ENCODE measurements at regions not wholly inside any gene's neighbourhood (a gene's known extent, or its start where the extent isn't known, plus 50 kb on each side); places are given as distances from the start of the nearest gene placed in this dataset.

DNA sequence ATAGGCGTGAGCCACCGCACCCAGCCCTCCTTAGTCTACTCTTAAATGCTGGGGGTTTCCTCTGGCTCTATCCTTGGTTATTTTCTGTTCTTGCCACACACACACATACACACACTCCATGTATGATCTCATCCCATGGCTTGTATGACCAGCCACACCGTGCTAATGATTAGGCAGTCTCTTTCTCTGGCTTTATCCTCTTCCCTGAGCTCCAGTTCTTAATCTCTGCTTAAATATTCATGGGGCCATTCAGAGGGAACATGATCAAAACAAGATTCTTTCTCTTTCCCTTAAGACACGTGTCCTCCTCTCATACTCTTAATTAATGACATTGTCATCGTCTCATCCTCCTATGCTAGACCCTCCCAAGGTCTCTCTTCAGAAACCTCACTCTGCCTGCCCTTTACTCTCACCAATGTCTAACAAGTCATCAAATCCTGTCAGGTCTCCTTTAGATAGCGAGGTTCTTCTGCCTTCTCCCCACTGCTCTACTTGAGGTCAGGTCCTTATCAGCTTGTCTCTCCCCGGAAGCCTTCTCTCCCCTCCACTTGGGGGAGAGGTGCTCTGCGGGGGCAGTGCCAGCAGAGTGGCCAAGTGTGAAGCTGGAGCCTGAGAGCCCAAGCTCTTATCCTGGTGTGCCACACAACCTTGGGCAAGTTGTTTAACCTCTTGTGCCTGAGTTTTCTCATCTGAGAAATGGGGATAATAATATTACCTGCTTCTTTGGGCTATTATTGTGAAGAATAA, 83.0 kb upstream of the GNG12 start (continued):
- TF ChIP-seq, protein P1, sequence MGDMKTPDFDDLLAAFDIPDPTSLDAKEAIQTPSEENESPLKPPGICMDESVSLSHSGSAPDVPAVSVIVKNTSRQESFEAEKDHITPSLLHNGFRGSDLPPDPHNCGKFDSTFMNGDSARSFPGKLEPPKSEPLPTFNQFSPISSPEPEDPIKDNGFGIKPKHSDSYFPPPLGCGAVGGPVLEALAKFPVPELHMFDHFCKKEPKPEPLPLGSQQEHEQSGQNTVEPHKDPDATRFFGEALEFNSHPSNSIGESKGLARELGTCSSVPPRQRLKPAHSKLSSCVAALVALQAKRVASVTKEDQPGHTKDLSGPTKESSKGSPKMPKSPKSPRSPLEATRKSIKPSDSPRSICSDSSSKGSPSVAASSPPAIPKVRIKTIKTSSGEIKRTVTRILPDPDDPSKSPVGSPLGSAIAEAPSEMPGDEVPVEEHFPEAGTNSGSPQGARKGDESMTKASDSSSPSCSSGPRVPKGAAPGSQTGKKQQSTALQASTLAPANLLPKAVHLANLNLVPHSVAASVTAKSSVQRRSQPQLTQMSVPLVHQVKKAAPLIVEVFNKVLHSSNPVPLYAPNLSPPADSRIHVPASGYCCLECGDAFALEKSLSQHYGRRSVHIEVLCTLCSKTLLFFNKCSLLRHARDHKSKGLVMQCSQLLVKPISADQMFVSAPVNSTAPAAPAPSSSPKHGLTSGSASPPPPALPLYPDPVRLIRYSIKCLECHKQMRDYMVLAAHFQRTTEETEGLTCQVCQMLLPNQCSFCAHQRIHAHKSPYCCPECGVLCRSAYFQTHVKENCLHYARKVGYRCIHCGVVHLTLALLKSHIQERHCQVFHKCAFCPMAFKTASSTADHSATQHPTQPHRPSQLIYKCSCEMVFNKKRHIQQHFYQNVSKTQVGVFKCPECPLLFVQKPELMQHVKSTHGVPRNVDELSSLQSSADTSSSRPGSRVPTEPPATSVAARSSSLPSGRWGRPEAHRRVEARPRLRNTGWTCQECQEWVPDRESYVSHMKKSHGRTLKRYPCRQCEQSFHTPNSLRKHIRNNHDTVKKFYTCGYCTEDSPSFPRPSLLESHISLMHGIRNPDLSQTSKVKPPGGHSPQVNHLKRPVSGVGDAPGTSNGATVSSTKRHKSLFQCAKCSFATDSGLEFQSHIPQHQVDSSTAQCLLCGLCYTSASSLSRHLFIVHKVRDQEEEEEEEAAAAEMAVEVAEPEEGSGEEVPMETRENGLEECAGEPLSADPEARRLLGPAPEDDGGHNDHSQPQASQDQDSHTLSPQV (IDR thresholded peaks at IDR 0.05): no peak
- no peak for TF ChIP-seq BCL3 (IDR thresholded peaks at IDR 0.05; ENCODE audit: borderline replicate concordance, insufficient read depth, low read depth, low read length, poor library complexity, severe bottlenecking)

- H3K27me3 ChIP-seq (replicated peaks in 1 of 2; ENCODE audit: control insufficient read depth in 2 of 2, insufficient read depth in 2 of 2, low read length in 1 of 2): no peaks in the 10 kb centered on the region
- ATAC-seq (no peak), FAIRE-seq (no peak), DNase-seq (ENCODE audit: low read depth, low spot score) (no peak)
- H3K27ac ChIP-seq (ENCODE audit: control insufficient read depth, insufficient read depth): no peak overlapping the region
- H4K20me1 ChIP-seq (ENCODE audit: control insufficient read depth, insufficient read depth): no peaks in the 10 kb centered on the region
- no peak overlapping the region for H3K9ac ChIP-seq (ENCODE audit: control insufficient read depth, insufficient read depth, low read length)
- in situ Hi-C loops (cut with MboI) (no loop called here), intact Hi-C loops (cut with micrococcal nuclease; ENCODE audit: unreplicated experiment) (loop anchor here (10.0 kb wide), 1 partner anchor 55 kb away; no protein-coding TSS in a partner anchor)
- ChIA-PET RAD21 (ENCODE audit: unreplicated experiment) (no interaction called here), SMC1A (ENCODE audit: uncharacterized antibody, unreplicated experiment) (no interaction called here), POLR2A (no interaction called here), CTCF (no interaction called here)
- BruUV-seq (replicated peaks): no TSS peak
- H3K4me1 ChIP-seq (ENCODE audit: control insufficient read depth, insufficient read depth, low read length): no peaks in the 10 kb centered on the region
- H3K36me3 ChIP-seq (ENCODE audit: control insufficient read depth in 2 of 2, insufficient read depth in 2 of 2, low read length in 1 of 2): no peaks in the 10 kb centered on the region
- no peak overlapping the region for H3K4me3 ChIP-seq
- no peak overlapping the region for H3K4me2 ChIP-seq (ENCODE audit: control insufficient read depth, insufficient read depth)
- H3K9me3 ChIP-seq (replicated peaks; ENCODE audit: control insufficient read depth, insufficient read depth, low read length): no peaks in the 10 kb centered on the region
- no peaks in the 10 kb centered on the region for H3K79me2 ChIP-seq (ENCODE audit: control insufficient read depth, insufficient read depth, low read length)
- no peak overlapping the region for H2AFZ ChIP-seq (ENCODE audit: control insufficient read depth, low read depth, low read length)
- WGBS (ENCODE audit: insufficient coverage, insufficient replicate concordance, low lambda C conversion rate, missing lambda C conversion rate): 5% methylated on average over 1 of the region's 1 CpG
- TF ChIP-seq MYC (IDR thresholded peaks at IDR 0.05; ENCODE audit: insufficient read depth, insufficient read length, insufficient replicate concordance, low read length, severe bottlenecking) (no peak), TCF7 (IDR thresholded peaks at IDR 0.05; ENCODE audit: borderline replicate concordance) (no peak), PKNOX1 (IDR thresholded peaks at IDR 0.05) (no peak), CBX3 (IDR thresholded peaks at IDR 0.05; ENCODE audit: borderline replicate concordance, low read depth) (no peak), RFX5 (IDR thresholded peaks at IDR 0.05; ENCODE audit: low read depth, low read length) (no peak)
- TF ChIP-seq, protein P2, sequence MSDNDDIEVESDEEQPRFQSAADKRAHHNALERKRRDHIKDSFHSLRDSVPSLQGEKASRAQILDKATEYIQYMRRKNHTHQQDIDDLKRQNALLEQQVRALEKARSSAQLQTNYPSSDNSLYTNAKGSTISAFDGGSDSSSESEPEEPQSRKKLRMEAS (IDR thresholded peaks at IDR 0.05; ENCODE audit: low read depth, low read length): no peak
Measured at GRCh38 chr1:67909776-67910175, 76.5 kb upstream of the GNG12 start.
